ENCODE measurements at regions not wholly inside any gene's neighbourhood (a gene's known extent, or its start where the extent isn't known, plus 50 kb on each side); places are given as distances from the start of the nearest gene placed in this dataset.

- TF ChIP-seq HNF1A (IDR thresholded peaks at IDR 0.05; ENCODE audit: low read depth) (no peak), HNF1A (CRISPR knock-in tag; IDR thresholded peaks at IDR 0.05; ENCODE audit: borderline replicate concordance) (no peak), MAFK (conservative IDR thresholded peaks at IDR 0.05 in 1 of 2, IDR thresholded peaks at IDR 0.05 in 1 of 2; ENCODE audit: low read length in 2 of 2) (no peak), ARID5B (CRISPR knock-in tag; IDR thresholded peaks at IDR 0.05) (peak; percentile 85), TRIM24 (CRISPR knock-in tag; IDR thresholded peaks at IDR 0.05) (no peak), ZBTB40 (IDR thresholded peaks at IDR 0.05) (no peak), ZBTB40 (CRISPR knock-in tag; IDR thresholded peaks at IDR 0.05) (no peak; the same call in 1 of the 2 replicates), HNF4A (CRISPR knock-in tag; IDR thresholded peaks at IDR 0.05) (peak; percentile 72), ISL2 (CRISPR knock-in tag; IDR thresholded peaks at IDR 0.05) (peak; percentile 64; the same call in 1 of the 2 replicates)
Observed at GRCh38 chr1:228884615-228885566, 149.6 kb downstream of the RHOU start (continued).

Data from HepG2 (cell line).